Stimulated activated CD4-positive, alpha-beta T cell treated with anti-CD3 and anti-CD28 coated beads, Interleukin-1b, Interleukin-23, amount 100 ng/mL, for 24 hours (primary cell): ENCODE measurements at regions not wholly inside any gene's neighbourhood (a gene's known extent, or its start where the extent isn't known, plus 50 kb on each side); places are given as distances from the start of the nearest gene placed in this dataset.
"Not testable (repeated sequence)": the region's sequence is repeated elsewhere in the genome, so short reads cannot be mapped to it uniquely, and the experiment has no call there.

Experiments
- DNase-seq, 4 experiments: peaks; one replicate each; pipeline ENCODE4 v3.0.0-alpha.2; 2020; ENCODE audit warnings: low read depth in 4 of 4, low spot score in 1 of 4

- no peak for DNase-seq
Measured at GRCh38 chr14:105581551-105582341, 55.4 kb downstream of the TMEM121 start.

GRCh38 chr14:105582639-105583038 is 56.3 kb downstream of the TMEM121 start:
- DNase-seq, result no peak

- not testable (repeated sequence) for DNase-seq
Measured at GRCh38 chr14:105583914-105584313, 57.5 kb downstream of the TMEM121 start.

GRCh38 chr14:105585290-105585689 is 58.9 kb downstream of the TMEM121 start:
- DNase-seq, result not testable (repeated sequence)

- DNase-seq, result not testable (repeated sequence)
Measured at GRCh38 chr14:105585722-105586121, 59.3 kb downstream of the TMEM121 start.

GRCh38 chr14:105586144-105586872 is 59.9 kb downstream of the TMEM121 start:
- not testable (repeated sequence) for DNase-seq

GRCh38 chr14:105587034-105587433 is 60.7 kb downstream of the TMEM121 start:
- DNase-seq, result not testable (repeated sequence)

- not testable (repeated sequence) for DNase-seq
Measured at GRCh38 chr14:105587482-105588235, 61.3 kb downstream of the TMEM121 start.

- DNase-seq, result no peak
Measured at GRCh38 chr14:105588236-105588860, 62.0 kb downstream of the TMEM121 start.

GRCh38 chr14:105589161-105589925 is 63.0 kb downstream of the TMEM121 start:
- DNase-seq, result no peak

GRCh38 chr14:105589926-105590185 is 63.5 kb downstream of the TMEM121 start:
- not testable (repeated sequence) for DNase-seq

GRCh38 chr14:105591052-105591451 is 64.7 kb downstream of the TMEM121 start:
- no peak for DNase-seq

- DNase-seq, result not testable (repeated sequence)
Measured at GRCh38 chr14:105591792-105592341, 65.5 kb downstream of the TMEM121 start.

GRCh38 chr14:105592646-105593045 is 66.3 kb downstream of the TMEM121 start:
- not testable (repeated sequence) for DNase-seq

GRCh38 chr14:105595346-105595745 is 69.0 kb downstream of the TMEM121 start:
- DNase-seq, result not testable (repeated sequence)

- not testable (repeated sequence) for DNase-seq
Measured at GRCh38 chr14:105596374-105596773, 70.0 kb downstream of the TMEM121 start.

GRCh38 chr14:105598040-105598763 is 71.8 kb downstream of the TMEM121 start:
- DNase-seq, result not testable (repeated sequence)

- DNase-seq, result not testable (repeated sequence)
Measured at GRCh38 chr14:105598925-105599586, 72.7 kb downstream of the TMEM121 start.
